PC-3 (cell line): ENCODE measurements at regions not wholly inside any gene's neighbourhood (a gene's known extent, or its start where the extent isn't known, plus 50 kb on each side); places are given as distances from the start of the nearest gene placed in this dataset.

Source experiments
- ATAC-seq: fragments of 200-7000 bp; cut with Tn5 transposase; 2 replicates; pipeline ENCODE4 v1.9.1; 2020; ENCODE audit warnings: mild to moderate bottlenecking, moderate library complexity
- BruUV-seq: library from RNA; stranded (reverse); fragments of 400-500 nt; replicated peaks from 2 replicates; lab custom pipeline; 2021; lab: Mats Ljungman, UMichigan
- CTCF ChIA-PET: fragments of 300-600 bp; sonication (Branson Sonifier 250); formaldehyde crosslinking; loops from one replicate; lab custom pipeline; 2022; ENCODE audit warnings: antibody characterized with exemption; lab: Charles Lee
- POLR2A ChIA-PET: fragments of 300-600 bp; sonication (Branson Sonifier 250); formaldehyde crosslinking; loops from one replicate; lab custom pipeline; 2022; ENCODE audit warnings: antibody characterized with exemption; ENCODE audit not compliant: unreplicated experiment; lab: Charles Lee
- DNase-seq: peaks from one replicate; pipeline ENCODE4 v3.0.0-alpha.2; 2015
- H2AFZ ChIP-seq: fragments of 300-600 bp; sonication (generic); 2 replicates; pipeline ENCODE4 v1.6.0; 2016; ENCODE audit warnings: antibody characterized with exemption, low read length
- H3F3A ChIP-seq: fragments of 300-600 bp; sonication (generic); one replicate; pipeline ENCODE4 v1.6.0; 2017; ENCODE audit warnings: antibody characterized with exemption, low read length, control low read depth, mild to moderate bottlenecking; ENCODE audit not compliant: unreplicated experiment
- H3K27ac ChIP-seq: fragments of 300-600 bp; sonication (generic); 2 replicates; pipeline ENCODE4 v1.5.1; 2016; ENCODE audit warnings: mild to moderate bottlenecking, low read length
- H3K27me3 ChIP-seq: fragments of 300-600 bp; sonication (generic); 2 replicates; pipeline ENCODE4 v1.6.1; 2016; ENCODE audit warnings: low read length, mixed read lengths
- H3K36me3 ChIP-seq: fragments of 300-600 bp; sonication (generic); 2 replicates; pipeline ENCODE4 v1.6.1; 2016; ENCODE audit warnings: low read depth, mixed run types, low read length, mixed read lengths
- H3K4me1 ChIP-seq: fragments of 300-600 bp; sonication (generic); 2 replicates; pipeline ENCODE4 v1.5.1; 2016; ENCODE audit warnings: low read length; ENCODE audit not compliant: insufficient read depth
- H3K4me2 ChIP-seq: fragments of 300-600 bp; sonication (generic); 2 replicates; pipeline ENCODE4 v1.6.0; 2016; ENCODE audit warnings: low read length
- H3K4me3 ChIP-seq: fragments of 300-600 bp; sonication (generic); 2 replicates; pipeline ENCODE4 v1.5.1; 2016; ENCODE audit warnings: mild to moderate bottlenecking, low read length, mixed read lengths
- H3K79me2 ChIP-seq: fragments of 300-600 bp; sonication (generic); 2 replicates; pipeline ENCODE4 v1.6.1; 2017; ENCODE audit warnings: low read length, mixed read lengths
- H3K9ac ChIP-seq: fragments of 300-600 bp; sonication (generic); 2 replicates; pipeline ENCODE4 v1.6.0; 2016; ENCODE audit warnings: mild to moderate bottlenecking, low read length
- H3K9me2 ChIP-seq: fragments of 300-600 bp; sonication (generic); replicated peaks from 2 replicates; pipeline ENCODE4 v1.6.1; 2016; ENCODE audit warnings: mixed run types, low read length, mixed read lengths
- H3K9me3 ChIP-seq: fragments of 300-600 bp; sonication (generic); 2 replicates; pipeline ENCODE4 v1.6.1; 2016; ENCODE audit warnings: low read length, mixed read lengths
- H4K20me1 ChIP-seq: fragments of 300-600 bp; sonication (generic); 2 replicates; pipeline ENCODE4 v1.6.1; 2016; ENCODE audit warnings: low read length, mixed read lengths
- CTCF ChIP-seq: fragments of 300-600 bp; sonication (generic); conservative IDR thresholded peaks from 2 replicates; pipeline ENCODE4 v1.5.1; 2017; ENCODE audit warnings: antibody characterized with exemption, low read depth, mild to moderate bottlenecking, low read length
- EZH2 ChIP-seq: fragments of 300-600 bp; sonication (generic); IDR thresholded peaks from one replicate; pipeline ENCODE4 v1.6.1; 2017; ENCODE audit warnings: antibody characterized with exemption, mild to moderate bottlenecking, low read length; ENCODE audit not compliant: unreplicated experiment
- EZH2phosphoT487 ChIP-seq: fragments of 300-600 bp; sonication (generic); IDR thresholded peaks from 2 replicates; pipeline ENCODE4 v1.6.1; 2018; ENCODE audit warnings: mild to moderate bottlenecking, antibody characterized with exemption, low read length, borderline replicate concordance
- intact Hi-C: fragments of 100-400 bp; cut with micrococcal nuclease; formaldehyde crosslinking; loops from 2 replicates; pipeline ENCODE4 v1.9.0; 2023

- no peak for ATAC-seq
- POLR2A ChIA-PET = no interaction called here
These were observed 108.0 kb upstream of the LRFN2 start for GRCh38 chr6:40695114-40695513.

GRCh38 chr6:40693768-40694167, 106.6 kb upstream of the LRFN2 start:
- Histone ChIP-seq H3K9me2 (no peaks in the 10 kb centered on the region), H3K4me1 (no peaks in the 10 kb centered on the region), H2AFZ (no peak overlapping the region), H3K36me3 (no peaks in the 10 kb centered on the region), H3K27me3 (0 out of 2 replicates have a peak, but pooled peaks cover 3% of the 10 kb centered on the region), H4K20me1 (no peaks in the 10 kb centered on the region), H3F3A (no peaks in the 10 kb centered on the region), H3K4me3 (no peak overlapping the region), H3K9ac (no peak overlapping the region), H3K9me3 (no peaks in the 10 kb centered on the region), H3K27ac (no peak overlapping the region), H3K4me2 (no peak overlapping the region), H3K79me2 (no peaks in the 10 kb centered on the region)
- CTCF ChIA-PET = no interaction called here
- ATAC-seq = no peak
- TF ChIP-seq EZH2 (no peak), EZH2phosphoT487 (no peak), CTCF (no peak)
- intact Hi-C loops = no loop called here
- BruUV-seq = no TSS peak
- no peak for DNase-seq
- POLR2A ChIA-PET = no interaction called here

More at GRCh38 chr6:40695114-40695513, 108.0 kb upstream of the LRFN2 start:
- no TSS peak for BruUV-seq
- TF ChIP-seq EZH2phosphoT487 = no peak
- no peak for TF ChIP-seq CTCF
- no peaks in the 10 kb centered on the region for H3K9me3 ChIP-seq
- H3K9ac ChIP-seq = no peak overlapping the region
- no peaks in the 10 kb centered on the region for H3K79me2 ChIP-seq
- intact Hi-C loops = no loop called here
- H3K9me2 ChIP-seq = no peaks in the 10 kb centered on the region
- CTCF ChIA-PET = no interaction called here
- no peaks in the 10 kb centered on the region for H3K36me3 ChIP-seq
- no peak overlapping the region for H3K27ac ChIP-seq
- peaks cover 3% of the 10 kb centered on the region; the same call in 1 of the 2 replicates for H3K27me3 ChIP-seq
- no peak overlapping the region for H3K4me2 ChIP-seq
- no peak for DNase-seq
- H4K20me1 ChIP-seq = no peaks in the 10 kb centered on the region
- no peaks in the 10 kb centered on the region for H3F3A ChIP-seq
- H3K4me3 ChIP-seq = no peak overlapping the region
- H3K4me1 ChIP-seq = no peaks in the 10 kb centered on the region
- H2AFZ ChIP-seq = no peak overlapping the region

GRCh38 chr6:40692337-40692736, 105.2 kb upstream of the LRFN2 start:
- Histone ChIP-seq H3K36me3 (no peaks in the 10 kb centered on the region), H3F3A (no peaks in the 10 kb centered on the region), H4K20me1 (no peaks in the 10 kb centered on the region), H3K9ac (no peak overlapping the region), H3K27me3 (0 out of 2 replicates have a peak, but pooled peaks cover 3% of the 10 kb centered on the region), H3K4me2 (no peak overlapping the region), H3K9me2 (no peaks in the 10 kb centered on the region), H3K4me3 (no peak overlapping the region), H3K4me1 (no peaks in the 10 kb centered on the region), H3K9me3 (no peaks in the 10 kb centered on the region), H2AFZ (no peak overlapping the region), H3K27ac (no peak overlapping the region), H3K79me2 (no peaks in the 10 kb centered on the region)
- BruUV-seq = no TSS peak
- TF ChIP-seq EZH2phosphoT487 = no peak
- TF ChIP-seq CTCF = no peak
- TF ChIP-seq EZH2 = no peak
- no peak for ATAC-seq
- intact Hi-C loops = no loop called here
- ChIA-PET POLR2A (no interaction called here), CTCF (no interaction called here)
- no peak for DNase-seq
